A673 (cell line): ENCODE measurements at regions not wholly inside any gene's neighbourhood (a gene's known extent, or its start where the extent isn't known, plus 50 kb on each side); places are given as distances from the start of the nearest gene placed in this dataset.

Experiments used
- EZH2 ChIP-seq: fragments of 200-600 bp; sonication (generic); IDR thresholded peaks from 2 replicates; pipeline ENCODE4 v1.6.1; 2017; ENCODE audit warnings: borderline replicate concordance, low read depth, mild to moderate bottlenecking, mixed read lengths, antibody characterized with exemption, low read length; ENCODE audit not compliant: poor library complexity, severe bottlenecking
- TF ChIP-seq, protein P1 (sequence below): fragments of 300-800, 200-600 bp; sonication (generic); conservative IDR thresholded peaks from 2 replicates; pipeline ENCODE4 v1.5.1; 2017; ENCODE audit warnings: low read depth, mild to moderate bottlenecking, antibody characterized with exemption, low read length, moderate library complexity, mixed read lengths

GRCh38 chr7:46649876-46650275 lies 728.8 kb upstream of the IGFBP3 start:
- TF ChIP-seq, protein P1, sequence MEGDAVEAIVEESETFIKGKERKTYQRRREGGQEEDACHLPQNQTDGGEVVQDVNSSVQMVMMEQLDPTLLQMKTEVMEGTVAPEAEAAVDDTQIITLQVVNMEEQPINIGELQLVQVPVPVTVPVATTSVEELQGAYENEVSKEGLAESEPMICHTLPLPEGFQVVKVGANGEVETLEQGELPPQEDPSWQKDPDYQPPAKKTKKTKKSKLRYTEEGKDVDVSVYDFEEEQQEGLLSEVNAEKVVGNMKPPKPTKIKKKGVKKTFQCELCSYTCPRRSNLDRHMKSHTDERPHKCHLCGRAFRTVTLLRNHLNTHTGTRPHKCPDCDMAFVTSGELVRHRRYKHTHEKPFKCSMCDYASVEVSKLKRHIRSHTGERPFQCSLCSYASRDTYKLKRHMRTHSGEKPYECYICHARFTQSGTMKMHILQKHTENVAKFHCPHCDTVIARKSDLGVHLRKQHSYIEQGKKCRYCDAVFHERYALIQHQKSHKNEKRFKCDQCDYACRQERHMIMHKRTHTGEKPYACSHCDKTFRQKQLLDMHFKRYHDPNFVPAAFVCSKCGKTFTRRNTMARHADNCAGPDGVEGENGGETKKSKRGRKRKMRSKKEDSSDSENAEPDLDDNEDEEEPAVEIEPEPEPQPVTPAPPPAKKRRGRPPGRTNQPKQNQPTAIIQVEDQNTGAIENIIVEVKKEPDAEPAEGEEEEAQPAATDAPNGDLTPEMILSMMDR: no peak
- no peak for TF ChIP-seq EZH2
